Esophagus muscularis mucosa (tissue), 3 donors: ENCODE measurements at regions not wholly inside any gene's neighbourhood (a gene's known extent, or its start where the extent isn't known, plus 50 kb on each side); places are given as distances from the start of the nearest gene placed in this dataset.

Experiments used
- POLR2A ChIP-seq: fragments of 450-650 bp; IDR thresholded peaks from one replicate; pipeline ENCODE4 v1.6.1; 2017; ENCODE audit warnings: antibody characterized with exemption, moderate library complexity, mild to moderate bottlenecking, low read depth
- POLR2AphosphoS5 ChIP-seq, 2 donors: sonication (generic); formaldehyde crosslinking; IDR thresholded peaks; one replicate each; pipeline ENCODE4 v1.6.1; 2017; ENCODE audit warnings: antibody characterized with exemption in 2 of 2
- TF ChIP-seq, protein P1 (sequence below), 3 experiments: fragments of 200-600 bp in 2 of 3; fragments of 450-650 bp in 1 of 3; sonication (generic) in 2 of 3; IDR thresholded peaks; one replicate each; pipeline ENCODE4 v1.5.1; 2017 to 2019; ENCODE audit warnings: antibody characterized with exemption in 3 of 3, mild to moderate bottlenecking in 2 of 3, moderate library complexity in 1 of 3

DNA sequence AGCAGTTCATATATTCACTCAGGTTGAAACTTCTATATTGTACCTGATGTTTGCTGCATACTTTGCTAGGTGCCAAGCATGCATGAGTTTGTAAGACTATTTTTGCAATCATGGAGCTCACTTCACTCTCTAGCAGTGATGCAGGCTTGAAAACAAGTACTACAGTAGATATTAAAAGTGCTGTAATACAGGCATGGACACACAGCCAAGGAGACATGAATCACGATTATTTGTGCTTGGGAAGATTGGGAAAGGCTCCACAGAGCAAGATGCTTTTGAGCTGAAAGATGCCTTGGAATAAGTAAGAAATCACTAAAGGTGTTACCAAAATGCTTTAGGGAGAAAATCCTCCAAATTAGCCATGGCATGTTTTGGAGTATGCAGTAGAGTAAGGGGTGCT is 427.4 kb downstream of the UTRN start:
- TF ChIP-seq POLR2A (no peak), POLR2AphosphoS5 (IDR thresholded peaks at IDR 0.05) (no peak)
- TF ChIP-seq, protein P1, sequence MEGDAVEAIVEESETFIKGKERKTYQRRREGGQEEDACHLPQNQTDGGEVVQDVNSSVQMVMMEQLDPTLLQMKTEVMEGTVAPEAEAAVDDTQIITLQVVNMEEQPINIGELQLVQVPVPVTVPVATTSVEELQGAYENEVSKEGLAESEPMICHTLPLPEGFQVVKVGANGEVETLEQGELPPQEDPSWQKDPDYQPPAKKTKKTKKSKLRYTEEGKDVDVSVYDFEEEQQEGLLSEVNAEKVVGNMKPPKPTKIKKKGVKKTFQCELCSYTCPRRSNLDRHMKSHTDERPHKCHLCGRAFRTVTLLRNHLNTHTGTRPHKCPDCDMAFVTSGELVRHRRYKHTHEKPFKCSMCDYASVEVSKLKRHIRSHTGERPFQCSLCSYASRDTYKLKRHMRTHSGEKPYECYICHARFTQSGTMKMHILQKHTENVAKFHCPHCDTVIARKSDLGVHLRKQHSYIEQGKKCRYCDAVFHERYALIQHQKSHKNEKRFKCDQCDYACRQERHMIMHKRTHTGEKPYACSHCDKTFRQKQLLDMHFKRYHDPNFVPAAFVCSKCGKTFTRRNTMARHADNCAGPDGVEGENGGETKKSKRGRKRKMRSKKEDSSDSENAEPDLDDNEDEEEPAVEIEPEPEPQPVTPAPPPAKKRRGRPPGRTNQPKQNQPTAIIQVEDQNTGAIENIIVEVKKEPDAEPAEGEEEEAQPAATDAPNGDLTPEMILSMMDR (IDR thresholded peaks at IDR 0.05), result no peak
